ENCODE measurements at regions not wholly inside any gene's neighbourhood (a gene's known extent, or its start where the extent isn't known, plus 50 kb on each side); places are given as distances from the start of the nearest gene placed in this dataset.

DNA sequence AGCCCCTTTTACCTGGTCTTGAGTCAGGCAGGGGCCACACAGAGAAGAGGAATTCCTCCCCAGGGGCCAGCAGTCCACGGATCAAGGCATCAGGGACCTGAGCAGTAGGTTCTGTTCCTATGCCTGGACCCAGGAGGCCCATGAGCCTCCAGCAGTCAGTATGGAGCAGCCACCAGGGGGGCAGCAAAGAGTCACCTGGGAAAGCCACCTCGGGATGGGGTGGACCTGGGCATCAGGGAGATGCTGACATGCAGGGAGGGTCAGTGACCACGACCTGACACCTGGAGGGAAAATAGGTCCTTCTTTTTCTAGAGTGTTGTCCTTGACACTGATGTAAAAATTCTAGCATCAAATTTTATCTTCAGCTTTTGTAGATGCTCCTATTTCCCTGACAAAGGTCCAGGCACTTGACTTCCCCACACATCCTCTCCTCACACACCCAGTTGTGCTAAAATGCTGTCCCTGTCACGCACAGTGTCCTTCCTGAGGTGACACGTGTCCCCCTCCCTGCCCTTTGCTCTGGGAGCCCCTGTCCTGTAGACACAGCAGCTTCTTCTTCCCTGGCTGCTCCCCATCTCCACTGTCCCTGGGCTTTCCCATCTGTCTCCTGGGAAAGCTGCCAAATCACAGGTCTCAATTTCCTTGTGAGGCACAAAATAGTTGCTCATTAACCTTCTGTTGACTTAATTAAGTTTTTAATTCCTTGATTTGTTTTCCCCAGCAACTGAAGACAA, 70.0 kb upstream of the IGLL5 start:
- Histone ChIP-seq H3K4me1 (ENCODE audit: insufficient read depth) (no peaks in the 10 kb centered on the region), H2AFZ (no peak overlapping the region), H3K4me3 (no peak overlapping the region), H3K9me3 (ENCODE audit: low read depth) (no peaks in the 10 kb centered on the region), H3K9me2 (replicated peaks; ENCODE audit: insufficient read depth) (no peaks in the 10 kb centered on the region), H3K4me2 (no peak overlapping the region), H3K79me2 (no peaks in the 10 kb centered on the region), H3K36me3 (replicated peaks; ENCODE audit: insufficient read depth, low read depth) (no peaks in the 10 kb centered on the region), H3K27ac (no peak overlapping the region), H4K20me1 (ENCODE audit: insufficient read depth, poor library complexity, severe bottlenecking) (no peaks in the 10 kb centered on the region), H3K27me3 (peaks cover 3% of the 10 kb centered on the region)
- no peak for DNase-seq (ENCODE audit: low spot score)
- TF ChIP-seq EZH2 (IDR thresholded peaks at IDR 0.05; ENCODE audit: borderline replicate concordance), result no peak
- TF ChIP-seq, protein P1, sequence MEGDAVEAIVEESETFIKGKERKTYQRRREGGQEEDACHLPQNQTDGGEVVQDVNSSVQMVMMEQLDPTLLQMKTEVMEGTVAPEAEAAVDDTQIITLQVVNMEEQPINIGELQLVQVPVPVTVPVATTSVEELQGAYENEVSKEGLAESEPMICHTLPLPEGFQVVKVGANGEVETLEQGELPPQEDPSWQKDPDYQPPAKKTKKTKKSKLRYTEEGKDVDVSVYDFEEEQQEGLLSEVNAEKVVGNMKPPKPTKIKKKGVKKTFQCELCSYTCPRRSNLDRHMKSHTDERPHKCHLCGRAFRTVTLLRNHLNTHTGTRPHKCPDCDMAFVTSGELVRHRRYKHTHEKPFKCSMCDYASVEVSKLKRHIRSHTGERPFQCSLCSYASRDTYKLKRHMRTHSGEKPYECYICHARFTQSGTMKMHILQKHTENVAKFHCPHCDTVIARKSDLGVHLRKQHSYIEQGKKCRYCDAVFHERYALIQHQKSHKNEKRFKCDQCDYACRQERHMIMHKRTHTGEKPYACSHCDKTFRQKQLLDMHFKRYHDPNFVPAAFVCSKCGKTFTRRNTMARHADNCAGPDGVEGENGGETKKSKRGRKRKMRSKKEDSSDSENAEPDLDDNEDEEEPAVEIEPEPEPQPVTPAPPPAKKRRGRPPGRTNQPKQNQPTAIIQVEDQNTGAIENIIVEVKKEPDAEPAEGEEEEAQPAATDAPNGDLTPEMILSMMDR (IDR thresholded peaks at IDR 0.05; ENCODE audit: poor library complexity), result no peak
- TF ChIP-seq EZH2phosphoT487 (IDR thresholded peaks at IDR 0.05; ENCODE audit: low read depth, severe bottlenecking, unreplicated experiment), result no peak
- 38% methylated on average over 5 of the region's 5 CpGs for WGBS (ENCODE audit: low lambda C conversion rate, missing lambda C conversion rate)

DNA sequence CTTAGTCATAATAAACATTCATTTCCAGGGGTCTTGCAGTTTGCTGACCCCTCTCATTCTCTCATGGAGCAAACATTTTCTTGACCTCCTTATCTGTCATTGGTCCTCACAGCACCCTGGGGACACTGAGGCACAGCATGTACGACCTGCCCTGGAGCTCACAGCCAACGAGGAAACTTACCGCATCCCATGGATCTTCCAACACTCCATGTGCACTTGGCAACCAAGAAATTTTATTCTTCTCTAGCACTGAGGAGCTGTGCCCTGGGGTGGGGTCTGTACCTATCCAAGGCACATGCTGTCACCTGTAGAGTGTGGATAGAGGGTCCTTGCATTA, 69.4 kb upstream of the IGLL5 start:
- TF ChIP-seq EZH2phosphoT487 (IDR thresholded peaks at IDR 0.05; ENCODE audit: low read depth, severe bottlenecking, unreplicated experiment) (no peak), EZH2 (IDR thresholded peaks at IDR 0.05; ENCODE audit: borderline replicate concordance) (no peak)
- TF ChIP-seq, protein P1 (IDR thresholded peaks at IDR 0.05; ENCODE audit: poor library complexity), result no peak
- Histone ChIP-seq H3K27me3 (peaks cover 3% of the 10 kb centered on the region), H3K4me2 (no peak overlapping the region), H3K9me2 (replicated peaks; ENCODE audit: insufficient read depth) (no peaks in the 10 kb centered on the region), H4K20me1 (ENCODE audit: insufficient read depth, poor library complexity, severe bottlenecking) (no peaks in the 10 kb centered on the region), H3K4me1 (ENCODE audit: insufficient read depth) (no peaks in the 10 kb centered on the region), H3K36me3 (replicated peaks; ENCODE audit: insufficient read depth, low read depth) (no peaks in the 10 kb centered on the region), H3K27ac (no peak overlapping the region), H2AFZ (no peak overlapping the region), H3K79me2 (no peaks in the 10 kb centered on the region), H3K9me3 (ENCODE audit: low read depth) (no peaks in the 10 kb centered on the region), H3K4me3 (no peak overlapping the region)
- DNase-seq (ENCODE audit: low spot score), result no peak
- WGBS (ENCODE audit: low lambda C conversion rate, missing lambda C conversion rate), result 85% methylated on average over 3 of the region's 3 CpGs

DNA sequence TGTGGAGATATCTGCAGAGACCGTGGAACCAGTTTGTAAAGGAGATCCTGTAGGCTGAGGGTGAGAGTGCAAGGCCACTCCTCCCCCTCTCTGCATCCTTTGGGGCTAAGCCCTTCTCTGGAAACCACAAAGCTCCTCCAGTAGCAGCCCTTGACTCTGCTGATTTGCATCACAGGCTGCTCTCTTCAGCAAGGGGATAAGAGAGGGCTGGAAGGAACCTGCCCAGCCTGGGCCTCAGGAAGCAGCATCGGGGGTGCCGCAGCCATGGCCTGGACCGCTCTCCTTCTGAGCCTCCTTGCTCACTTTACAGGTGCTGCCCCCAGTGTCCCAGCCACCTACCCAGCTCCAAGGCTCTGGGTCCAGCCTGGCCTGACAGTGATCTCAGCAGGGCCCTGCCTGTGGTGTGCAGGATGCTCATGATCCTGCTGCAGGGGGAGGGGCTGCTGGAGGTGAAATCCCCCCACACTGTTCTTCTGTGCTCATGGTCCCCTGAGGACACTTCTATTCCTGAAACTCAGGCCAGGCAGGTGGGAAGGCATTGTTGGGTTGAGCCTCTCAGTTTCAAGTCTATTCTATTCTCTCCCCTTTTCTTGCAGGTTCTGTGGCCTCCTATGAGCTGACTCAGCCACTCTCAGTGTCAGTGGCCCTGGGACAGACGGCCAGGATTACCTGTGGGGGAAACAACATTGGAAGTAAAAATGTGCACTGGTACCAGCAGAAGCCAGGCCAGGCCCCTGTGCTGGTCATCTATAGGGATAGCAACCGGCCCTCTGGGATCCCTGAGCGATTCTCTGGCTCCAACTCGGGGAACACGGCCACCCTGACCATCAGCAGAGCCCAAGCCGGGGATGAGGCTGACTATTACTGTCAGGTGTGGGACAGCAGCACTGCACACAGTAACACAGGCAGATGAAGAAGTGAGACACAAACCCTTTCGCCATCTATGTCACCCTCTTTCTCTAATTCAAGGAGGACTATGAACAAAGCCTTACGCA, 68.5 kb upstream of the IGLL5 start:
- no peaks in the 10 kb centered on the region for H3K79me2 ChIP-seq
- H4K20me1 ChIP-seq (ENCODE audit: insufficient read depth, poor library complexity, severe bottlenecking), result no peaks in the 10 kb centered on the region
- H3K9me3 ChIP-seq (ENCODE audit: low read depth), result no peaks in the 10 kb centered on the region
- peaks cover 3% of the 10 kb centered on the region for H3K27me3 ChIP-seq
- H3K4me2 ChIP-seq, result no peak overlapping the region
- TF ChIP-seq EZH2phosphoT487 (IDR thresholded peaks at IDR 0.05; ENCODE audit: low read depth, severe bottlenecking, unreplicated experiment) (no peak), EZH2 (IDR thresholded peaks at IDR 0.05; ENCODE audit: borderline replicate concordance) (no peak)
- WGBS (ENCODE audit: low lambda C conversion rate, missing lambda C conversion rate), result 84% methylated on average over 12 of the region's 12 CpGs
- no peak overlapping the region for H2AFZ ChIP-seq
- no peak overlapping the region for H3K27ac ChIP-seq
- H3K4me3 ChIP-seq, result no peak overlapping the region
- DNase-seq (ENCODE audit: low spot score), result no peak
- no peaks in the 10 kb centered on the region for H3K36me3 ChIP-seq (replicated peaks; ENCODE audit: insufficient read depth, low read depth)
- H3K4me1 ChIP-seq (ENCODE audit: insufficient read depth), result no peaks in the 10 kb centered on the region
- H3K9me2 ChIP-seq (replicated peaks; ENCODE audit: insufficient read depth), result no peaks in the 10 kb centered on the region

DNA sequence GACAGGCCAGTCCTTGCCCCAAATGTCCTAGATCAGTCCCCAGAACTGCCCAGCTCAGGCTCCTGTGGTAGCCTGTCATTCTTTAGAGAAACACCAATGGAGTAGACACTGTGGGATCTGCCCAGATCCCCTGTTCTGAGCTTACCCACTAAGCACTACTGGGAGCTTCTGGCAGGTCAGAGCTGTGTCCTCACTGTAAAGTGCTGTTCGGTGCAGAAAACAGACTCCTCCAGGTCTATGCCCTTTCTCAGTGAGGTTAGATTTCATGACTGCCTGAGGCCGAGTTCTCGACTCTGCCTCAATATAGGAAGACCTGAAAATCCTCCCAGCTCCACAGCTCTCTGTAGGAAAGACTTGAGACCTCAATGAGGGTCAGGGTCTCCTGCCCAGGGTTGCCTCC, 67.5 kb upstream of the IGLL5 start:
- H3K9me3 ChIP-seq (ENCODE audit: low read depth), result no peaks in the 10 kb centered on the region
- H3K4me1 ChIP-seq (ENCODE audit: insufficient read depth), result no peaks in the 10 kb centered on the region
- peaks cover 3% of the 10 kb centered on the region for H3K27me3 ChIP-seq
- TF ChIP-seq EZH2 (IDR thresholded peaks at IDR 0.05; ENCODE audit: borderline replicate concordance), result no peak
- TF ChIP-seq, protein P1 (IDR thresholded peaks at IDR 0.05; ENCODE audit: poor library complexity), result no peak
- TF ChIP-seq EZH2phosphoT487 (IDR thresholded peaks at IDR 0.05; ENCODE audit: low read depth, severe bottlenecking, unreplicated experiment), result no peak
- H3K36me3 ChIP-seq (replicated peaks; ENCODE audit: insufficient read depth, low read depth), result no peaks in the 10 kb centered on the region
- H4K20me1 ChIP-seq (ENCODE audit: insufficient read depth, poor library complexity, severe bottlenecking), result no peaks in the 10 kb centered on the region
- H3K9me2 ChIP-seq (replicated peaks; ENCODE audit: insufficient read depth), result no peaks in the 10 kb centered on the region
- no peak overlapping the region for H2AFZ ChIP-seq
- H3K4me2 ChIP-seq, result no peak overlapping the region
- H3K4me3 ChIP-seq, result no peak overlapping the region
- H3K27ac ChIP-seq, result no peak overlapping the region
- no peaks in the 10 kb centered on the region for H3K79me2 ChIP-seq
- DNase-seq (ENCODE audit: low spot score), result no peak
- WGBS (ENCODE audit: low lambda C conversion rate, missing lambda C conversion rate), result 69% methylated on average over 3 of the region's 3 CpGs

All from hepatocyte (in vitro differentiated cells).